ENCODE measurements at regions not wholly inside any gene's neighbourhood (a gene's known extent, or its start where the extent isn't known, plus 50 kb on each side); places are given as distances from the start of the nearest gene placed in this dataset.

DNA sequence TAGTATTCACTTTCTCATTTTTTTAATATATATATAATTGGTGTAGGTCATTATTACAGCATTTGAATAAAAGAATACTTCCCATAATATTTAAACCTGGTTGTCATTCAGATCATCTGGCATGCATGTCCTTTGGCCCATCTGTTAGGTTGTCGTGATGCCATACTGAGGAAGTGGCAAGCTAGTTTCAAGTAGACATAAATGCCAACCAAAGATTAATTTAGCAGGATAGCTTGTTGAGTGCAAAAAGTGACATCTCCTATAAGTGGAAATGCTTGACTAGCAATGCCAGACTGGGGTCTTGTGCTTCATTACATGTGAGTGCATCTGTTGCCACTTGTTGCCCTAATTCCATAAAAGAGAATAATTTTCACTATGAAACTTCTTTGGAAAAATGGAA is 1044.7 kb downstream of the GRIK2 start:
- DNase-seq (ENCODE audit: low read depth in 2 of 2): no peak

- no peak for DNase-seq (ENCODE audit: low read depth in 2 of 2)
Observed at GRCh38 chr6:102417368-102417998, 1024.0 kb downstream of the GRIK2 start.

DNA sequence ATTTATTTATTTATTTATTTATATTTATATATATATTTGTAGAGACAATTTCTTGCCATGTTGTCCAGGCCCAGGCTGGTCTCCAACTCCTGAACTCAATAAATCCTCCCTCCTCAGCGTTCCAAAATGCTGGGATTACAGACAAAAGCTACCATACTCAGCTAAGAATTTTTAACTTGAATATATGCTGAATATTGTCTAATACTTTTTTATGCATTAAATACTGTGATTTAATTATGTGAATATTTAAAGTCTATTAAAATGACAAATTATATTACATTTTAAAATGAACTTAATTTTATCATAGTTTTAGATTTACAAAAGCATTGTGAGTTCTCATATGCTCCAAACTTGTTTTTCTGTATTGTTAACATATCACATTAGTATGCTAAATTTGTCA is 1022.4 kb downstream of the GRIK2 start:
- no peak for DNase-seq (ENCODE audit: low read depth in 2 of 2)

DNA sequence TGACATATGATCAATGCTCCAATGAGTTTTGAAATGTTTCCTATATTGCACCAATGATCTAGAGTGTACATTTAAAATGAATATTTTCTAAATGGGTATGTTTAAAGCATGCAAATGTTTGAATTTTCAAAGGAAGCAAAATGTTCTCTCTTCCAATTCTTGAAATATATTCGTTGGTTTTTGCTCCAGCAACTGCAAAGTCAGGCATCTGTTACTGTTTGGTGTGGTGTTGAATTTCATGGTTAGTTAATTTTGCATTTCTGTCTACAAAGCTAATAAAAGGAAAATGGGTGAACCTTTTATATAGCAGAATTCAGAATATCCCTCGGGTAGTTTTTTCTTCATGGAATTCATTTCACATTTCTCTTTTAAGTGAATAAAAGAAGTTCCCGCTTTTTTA is 1018.3 kb downstream of the GRIK2 start:
- DNase-seq (ENCODE audit: low read depth in 2 of 2): no peak

DNA sequence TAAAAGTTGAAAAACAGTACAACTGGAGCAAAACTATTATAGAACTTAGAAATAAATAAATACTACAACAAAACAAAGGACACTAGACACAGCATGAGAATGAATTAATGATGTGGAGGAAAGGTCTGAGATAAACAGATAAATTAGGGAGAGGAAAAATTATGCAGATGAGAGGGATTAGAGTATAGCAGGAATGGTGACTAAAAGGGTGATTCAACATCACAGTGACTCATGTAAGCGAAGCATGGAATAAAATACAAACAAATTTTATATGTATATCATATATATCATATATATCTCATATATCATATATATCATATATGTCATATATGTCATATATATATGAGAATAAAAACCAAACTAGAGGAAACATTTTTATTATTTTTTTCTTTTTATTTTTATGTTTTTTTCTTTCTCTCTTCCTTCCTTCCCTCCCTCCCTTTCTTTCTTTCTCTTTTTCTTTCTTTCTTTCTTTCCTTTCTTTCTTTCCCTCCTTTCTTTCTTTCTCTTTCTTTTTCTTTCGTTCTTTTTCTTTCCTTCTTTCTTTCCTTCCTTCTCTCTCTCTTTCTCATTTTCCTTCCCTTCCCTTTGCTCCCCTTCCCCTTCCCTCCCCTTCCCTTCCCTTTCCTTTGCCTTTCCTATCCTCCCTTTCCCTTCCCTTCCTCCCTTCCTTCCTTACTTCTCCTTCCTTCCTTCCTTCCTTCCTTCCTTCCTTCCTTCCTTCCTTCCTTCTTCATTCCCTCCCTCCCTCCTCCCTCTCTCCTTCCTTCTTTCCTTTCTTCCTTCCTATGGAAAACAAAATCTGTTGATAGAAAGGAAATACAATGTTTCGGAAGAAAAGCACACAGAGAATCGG is 1014.6 kb downstream of the GRIK2 start:
- no peak for DNase-seq (ENCODE audit: low read depth in 2 of 2)

GRCh38 chr6:102405860-102406259 is 1012.4 kb downstream of the GRIK2 start:
- DNase-seq (ENCODE audit: low read depth in 2 of 2): no peak

DNA sequence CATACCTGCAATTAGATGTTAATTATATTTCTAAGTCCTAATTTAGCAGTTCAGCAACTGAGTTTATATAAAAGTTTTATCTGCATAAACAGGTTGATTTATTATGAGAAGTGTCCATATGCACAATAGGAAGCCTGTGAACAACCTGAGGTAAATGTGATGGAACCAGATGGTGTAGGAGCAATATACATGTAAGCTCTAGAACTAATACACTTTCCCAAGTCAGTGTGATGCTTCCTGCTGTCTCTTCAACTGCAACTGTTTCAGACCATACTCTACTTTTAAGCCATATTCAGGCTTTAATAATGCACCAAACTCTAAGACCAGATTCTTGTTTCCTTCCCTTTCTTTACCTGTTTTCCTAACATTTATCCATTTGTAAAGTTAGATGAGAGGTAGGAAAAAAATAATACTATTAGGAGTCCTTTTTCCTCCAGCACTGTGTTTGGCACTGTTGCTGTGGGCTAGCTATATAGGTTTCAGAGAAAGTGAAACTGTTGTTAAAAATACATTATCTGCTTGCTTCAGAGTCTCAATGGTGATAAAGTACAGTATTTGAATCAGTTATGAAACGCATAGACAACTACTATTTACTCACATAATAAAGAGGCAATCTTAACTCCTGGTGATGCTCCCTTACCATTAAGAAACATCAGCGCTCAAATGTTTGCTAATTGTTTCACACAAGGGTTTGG is 1009.3 kb downstream of the GRIK2 start:
- no peak for DNase-seq (ENCODE audit: low read depth in 2 of 2)

DNA sequence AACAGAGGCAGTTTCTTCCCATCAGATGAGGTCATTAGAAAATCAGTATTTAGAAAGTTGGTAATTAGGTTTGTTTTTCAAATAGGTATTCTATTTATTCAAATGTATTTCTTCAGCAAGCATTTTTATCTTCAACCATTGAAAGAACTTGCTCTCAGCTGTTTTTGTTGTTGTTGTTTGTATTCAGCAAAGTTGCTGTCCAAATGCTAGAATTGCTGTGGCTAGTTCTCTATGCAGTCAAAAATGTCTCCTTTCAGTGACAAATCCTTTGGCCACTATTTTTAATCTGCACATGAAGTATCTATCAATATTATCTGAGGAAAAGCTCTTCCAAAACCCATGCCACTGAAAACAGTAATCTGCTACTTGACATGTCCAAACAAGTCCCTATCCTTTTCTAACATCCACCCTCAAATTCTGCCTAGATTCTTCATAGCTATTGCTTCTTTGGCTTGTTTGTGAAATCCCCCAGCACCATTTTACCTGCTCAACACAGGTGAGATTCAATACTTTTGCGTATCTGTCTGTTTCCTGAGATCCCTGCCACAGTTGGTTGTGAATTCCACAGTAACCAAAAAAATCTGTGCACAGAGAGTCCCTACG is 1005.4 kb downstream of the GRIK2 start:
- DNase-seq (ENCODE audit: low read depth in 2 of 2): no peak

DNA sequence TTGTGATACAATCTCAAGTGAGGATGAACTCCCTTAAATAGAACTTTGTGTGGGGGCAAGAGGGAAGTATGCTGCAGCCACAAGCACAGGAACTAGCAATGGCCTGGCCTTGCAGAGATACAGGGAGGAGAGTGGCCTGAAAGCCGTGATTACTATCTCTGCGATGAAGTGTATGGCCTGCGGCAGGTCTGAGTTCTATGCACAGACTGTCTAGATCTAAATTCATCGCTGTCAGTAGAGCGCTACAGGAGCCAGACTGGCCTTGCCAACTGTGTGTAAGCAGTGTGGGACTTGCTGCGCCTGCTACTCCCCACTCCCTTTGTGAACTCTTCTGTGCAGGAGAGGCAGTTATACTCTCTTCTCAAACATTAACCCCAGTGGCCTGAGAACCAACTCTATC is 997.0 kb downstream of the GRIK2 start:
- no peak for DNase-seq (ENCODE audit: low read depth in 2 of 2)

DNA sequence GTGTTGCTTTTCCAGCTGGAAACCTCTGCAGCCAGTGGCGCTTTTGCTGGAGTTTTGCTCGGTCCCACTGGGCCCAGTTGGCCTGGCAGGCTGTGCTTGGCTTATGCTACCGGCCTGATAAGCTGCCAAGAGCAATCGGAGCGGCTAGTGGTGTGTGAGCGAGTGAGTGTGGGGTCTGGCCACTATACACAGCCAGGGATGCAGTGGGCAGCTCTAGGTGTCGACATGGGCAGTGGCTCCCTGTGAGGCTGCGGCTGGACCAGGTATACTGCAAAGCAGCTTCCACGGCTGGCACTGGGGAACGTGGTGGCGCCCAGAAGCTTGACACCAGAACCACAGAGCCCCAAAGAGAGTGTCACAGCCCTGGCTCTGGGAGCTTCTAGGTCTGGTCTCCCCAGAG is 996.5 kb downstream of the GRIK2 start:
- DNase-seq (ENCODE audit: low read depth in 2 of 2): no peak

DNA sequence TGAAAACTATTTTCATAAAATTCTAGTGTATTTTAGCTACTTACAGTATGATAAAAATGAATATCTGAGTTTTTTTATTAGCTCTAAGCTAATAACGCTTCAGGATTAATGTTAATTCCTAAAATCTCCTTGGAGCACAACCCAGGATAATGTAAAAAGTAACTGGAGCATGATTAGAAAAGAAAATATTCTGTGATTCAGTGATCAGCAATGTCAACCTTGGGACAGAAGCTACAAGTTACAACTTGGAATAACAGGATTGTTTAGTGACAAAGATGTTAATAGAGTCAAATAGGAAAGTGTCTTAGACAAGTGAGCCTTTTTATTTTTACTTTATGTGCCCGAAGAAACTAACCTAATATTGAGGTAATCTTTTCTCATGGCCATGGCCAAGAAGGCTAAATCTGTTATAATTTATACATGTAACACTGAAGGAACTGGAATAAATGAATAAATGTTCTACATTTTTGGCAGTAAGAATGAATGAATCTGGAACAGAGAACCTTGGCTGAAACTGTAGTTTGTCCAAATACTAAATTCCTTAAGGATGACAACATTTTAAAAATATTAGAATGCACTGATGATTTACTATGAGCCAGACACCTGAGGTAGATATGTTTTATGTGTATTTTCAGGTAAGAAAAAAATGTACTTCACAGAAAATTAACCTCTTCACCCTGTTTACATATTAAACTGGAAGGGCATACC is 994.0 kb downstream of the GRIK2 start:
- no peak for DNase-seq (ENCODE audit: low read depth in 2 of 2)

- no peak for DNase-seq (ENCODE audit: low read depth in 2 of 2)
Observed at GRCh38 chr6:102381203-102381602, 987.7 kb downstream of the GRIK2 start.

- no peak for DNase-seq (ENCODE audit: low read depth in 2 of 2)
Observed at GRCh38 chr6:102356170-102356569, 962.7 kb downstream of the GRIK2 start.

GRCh38 chr6:102355578-102355977 is 962.1 kb downstream of the GRIK2 start:
- DNase-seq (ENCODE audit: low read depth in 2 of 2): no peak

- no peak for DNase-seq (ENCODE audit: low read depth in 2 of 2)
Observed at GRCh38 chr6:102352552-102352951, 959.0 kb downstream of the GRIK2 start.

DNA sequence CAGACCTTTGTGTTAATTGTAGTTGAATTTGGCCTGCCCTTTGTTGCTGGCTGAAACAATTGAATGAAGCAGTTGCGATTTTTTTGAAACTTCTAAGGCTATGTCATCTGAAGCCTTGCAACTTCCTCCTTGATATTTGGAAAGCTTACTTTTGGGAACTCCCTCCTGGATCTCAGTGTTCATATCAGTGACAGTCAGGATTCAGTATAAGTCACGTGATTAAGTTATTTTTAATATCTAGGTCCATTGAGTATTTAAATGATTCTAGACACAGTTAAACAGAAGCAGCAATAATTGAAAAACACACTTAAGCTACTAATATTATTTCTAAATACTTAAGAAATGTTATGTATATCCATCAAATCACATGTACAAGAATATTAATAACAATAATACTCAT is 951.3 kb downstream of the GRIK2 start:
- DNase-seq (ENCODE audit: low read depth in 2 of 2): no peak

DNA sequence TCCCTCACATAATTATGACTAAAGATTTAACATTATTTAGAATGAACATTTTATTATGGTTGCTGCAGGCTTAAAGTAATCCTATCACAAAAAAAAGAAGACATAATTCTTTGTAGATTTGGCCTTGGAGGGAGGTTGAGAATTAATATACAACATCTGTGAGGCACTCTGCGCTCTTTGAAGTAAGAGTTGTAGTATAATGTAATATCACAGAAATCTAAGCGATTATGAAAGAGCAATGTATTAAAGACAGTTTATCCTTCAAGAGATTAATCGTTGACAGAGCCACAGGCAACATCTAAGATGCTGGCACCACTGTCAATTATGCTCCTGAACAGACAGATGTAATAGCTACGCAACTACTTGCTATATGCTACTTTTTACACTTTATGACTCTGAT is 946.8 kb downstream of the GRIK2 start:
- no peak for DNase-seq (ENCODE audit: low read depth in 2 of 2)

DNA sequence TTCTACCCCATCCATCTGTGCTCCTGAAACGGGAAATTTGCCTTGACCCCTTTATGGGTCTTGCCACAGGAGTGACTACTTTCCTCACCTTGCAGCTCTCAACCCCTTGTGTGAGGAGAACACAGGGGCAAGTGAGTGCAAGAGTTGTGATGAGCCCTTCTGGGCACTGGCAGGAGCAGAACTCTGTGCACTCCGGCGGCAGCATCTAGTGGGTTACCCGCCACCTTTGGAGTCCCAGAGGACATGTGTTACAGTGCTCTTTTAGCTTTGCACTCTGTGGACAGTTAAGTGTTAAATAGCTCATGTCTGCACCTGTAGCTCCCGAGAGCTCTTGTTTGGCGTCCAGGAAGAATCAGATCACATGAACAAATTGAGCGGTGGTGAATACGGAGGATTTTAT is 940.2 kb downstream of the GRIK2 start:
- DNase-seq (ENCODE audit: low read depth in 2 of 2): no peak

DNA sequence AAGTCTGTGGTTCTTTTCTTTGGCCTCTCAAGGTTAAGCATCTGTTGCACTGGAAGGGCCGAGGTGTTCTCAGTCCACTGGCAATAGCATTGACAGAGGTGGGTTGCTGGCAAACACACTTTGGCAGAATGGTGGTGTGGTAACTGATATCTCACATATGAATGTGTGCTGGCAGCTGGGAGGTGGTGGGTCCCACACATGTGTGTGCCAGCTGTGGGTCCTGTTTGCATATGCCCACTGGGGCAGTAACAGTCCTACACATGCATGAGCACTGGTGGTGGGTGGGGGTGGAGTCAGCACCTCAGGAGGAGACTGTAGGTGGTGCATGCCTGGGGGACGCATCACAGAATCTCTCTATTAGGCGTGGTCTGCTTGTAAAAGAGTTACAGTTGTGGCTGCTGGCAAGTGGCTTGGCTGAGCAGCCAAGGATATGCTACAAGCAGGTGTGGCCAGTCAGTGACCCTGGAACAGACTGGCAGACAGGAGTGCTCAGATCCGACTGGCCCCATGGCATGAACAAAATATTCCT is 934.3 kb downstream of the GRIK2 start:
- no peak for DNase-seq (ENCODE audit: low read depth in 2 of 2)

DNA sequence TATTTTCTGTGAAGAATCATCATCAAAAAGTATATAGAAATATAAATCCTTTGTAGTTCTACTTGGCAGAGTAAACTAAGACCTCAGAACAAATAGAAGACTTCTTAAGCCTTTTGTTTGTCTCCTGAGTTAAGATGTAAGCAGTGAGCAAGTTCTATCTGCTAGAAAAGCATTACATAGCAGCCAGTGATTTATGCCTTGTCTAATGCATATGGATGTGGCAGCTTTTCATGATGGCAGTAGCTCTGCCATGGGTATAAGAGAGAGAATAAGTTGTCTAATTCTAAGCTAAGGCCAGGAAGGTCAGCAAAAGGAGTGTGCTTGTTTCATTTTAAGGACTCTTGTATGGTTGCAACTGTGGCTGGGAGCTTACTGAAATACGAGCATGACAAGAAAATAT is 920.2 kb downstream of the GRIK2 start:
- DNase-seq (ENCODE audit: low read depth in 2 of 2): no peak

DNA sequence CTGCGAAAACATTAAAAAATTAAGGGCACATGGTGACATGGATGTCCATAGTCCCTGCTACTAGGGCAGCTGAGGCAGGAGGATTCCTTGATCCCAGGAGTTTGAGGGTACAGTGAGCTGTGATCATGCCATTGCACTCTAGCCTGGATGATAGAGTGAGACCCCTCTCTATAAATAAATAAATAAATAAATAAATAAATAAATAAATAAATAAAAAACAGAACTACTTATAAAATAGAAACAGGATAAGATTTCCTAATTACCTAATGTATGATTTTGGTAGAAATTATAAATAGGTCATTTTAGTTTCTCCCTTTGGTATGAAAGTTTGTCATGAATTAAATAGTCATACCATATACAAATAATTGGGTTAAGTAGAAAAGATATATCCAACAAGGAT is 916.2 kb downstream of the GRIK2 start:
- no peak for DNase-seq (ENCODE audit: low read depth in 2 of 2)

DNA sequence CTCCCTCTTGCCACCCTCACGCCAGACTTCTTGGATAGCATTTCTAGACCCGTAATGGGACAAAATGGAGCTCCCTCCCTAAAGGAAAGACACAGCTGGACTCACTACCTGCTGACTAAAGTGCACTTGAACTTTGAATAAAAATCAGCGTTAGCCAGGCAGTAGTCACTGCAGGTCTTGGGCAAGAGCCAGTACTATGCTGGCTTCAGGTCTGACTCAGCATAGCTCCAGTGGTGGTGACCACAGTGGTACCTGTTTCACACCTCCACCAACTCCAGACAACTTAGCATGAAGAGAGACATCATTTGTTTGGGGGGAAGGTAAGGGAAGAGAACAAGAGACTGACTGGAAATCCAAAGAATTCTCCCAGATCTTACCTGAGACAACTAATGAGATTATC is 906.8 kb downstream of the GRIK2 start:
- DNase-seq (ENCODE audit: low read depth in 2 of 2): no peak
